ENCODE measurements at regions not wholly inside any gene's neighbourhood (a gene's known extent, or its start where the extent isn't known, plus 50 kb on each side); places are given as distances from the start of the nearest gene placed in this dataset.

- Histone ChIP-seq H2AFZ (no peak overlapping the region), H3K79me2 (no peaks in the 10 kb centered on the region), H3K27ac (no peak overlapping the region), H3K9me3 (ENCODE audit: low read depth) (no peaks in the 10 kb centered on the region), H3K27me3 (no peaks in the 10 kb centered on the region), H3K4me2 (no peak overlapping the region), H3K4me3 (no peak overlapping the region), H3K9me2 (replicated peaks; ENCODE audit: insufficient read depth) (no peaks in the 10 kb centered on the region), H3K36me3 (replicated peaks; ENCODE audit: insufficient read depth, low read depth) (no peaks in the 10 kb centered on the region), H3K4me1 (ENCODE audit: insufficient read depth) (no peaks in the 10 kb centered on the region), H4K20me1 (ENCODE audit: insufficient read depth, poor library complexity, severe bottlenecking) (no peaks in the 10 kb centered on the region)
- TF ChIP-seq, protein P1, sequence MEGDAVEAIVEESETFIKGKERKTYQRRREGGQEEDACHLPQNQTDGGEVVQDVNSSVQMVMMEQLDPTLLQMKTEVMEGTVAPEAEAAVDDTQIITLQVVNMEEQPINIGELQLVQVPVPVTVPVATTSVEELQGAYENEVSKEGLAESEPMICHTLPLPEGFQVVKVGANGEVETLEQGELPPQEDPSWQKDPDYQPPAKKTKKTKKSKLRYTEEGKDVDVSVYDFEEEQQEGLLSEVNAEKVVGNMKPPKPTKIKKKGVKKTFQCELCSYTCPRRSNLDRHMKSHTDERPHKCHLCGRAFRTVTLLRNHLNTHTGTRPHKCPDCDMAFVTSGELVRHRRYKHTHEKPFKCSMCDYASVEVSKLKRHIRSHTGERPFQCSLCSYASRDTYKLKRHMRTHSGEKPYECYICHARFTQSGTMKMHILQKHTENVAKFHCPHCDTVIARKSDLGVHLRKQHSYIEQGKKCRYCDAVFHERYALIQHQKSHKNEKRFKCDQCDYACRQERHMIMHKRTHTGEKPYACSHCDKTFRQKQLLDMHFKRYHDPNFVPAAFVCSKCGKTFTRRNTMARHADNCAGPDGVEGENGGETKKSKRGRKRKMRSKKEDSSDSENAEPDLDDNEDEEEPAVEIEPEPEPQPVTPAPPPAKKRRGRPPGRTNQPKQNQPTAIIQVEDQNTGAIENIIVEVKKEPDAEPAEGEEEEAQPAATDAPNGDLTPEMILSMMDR (IDR thresholded peaks at IDR 0.05; ENCODE audit: poor library complexity): no peak
- TF ChIP-seq EZH2 (IDR thresholded peaks at IDR 0.05; ENCODE audit: borderline replicate concordance): no peak
- TF ChIP-seq EZH2phosphoT487 (IDR thresholded peaks at IDR 0.05; ENCODE audit: low read depth, severe bottlenecking, unreplicated experiment): no peak
- DNase-seq (ENCODE audit: low spot score): no peak
- WGBS (ENCODE audit: low lambda C conversion rate, missing lambda C conversion rate): 53% methylated on average over 4 of the region's 4 CpGs
These were observed 374.7 kb upstream of the WWC1 start for GRCh38 chr5:167916706-167917105.

GRCh38 chr5:167918184-167918812, 373.1 kb upstream of the WWC1 start:
- 73% methylated on average over 11 of the region's 11 CpGs for WGBS (ENCODE audit: low lambda C conversion rate, missing lambda C conversion rate)
- H3K36me3 ChIP-seq (replicated peaks; ENCODE audit: insufficient read depth, low read depth): no peaks in the 10 kb centered on the region
- no peak for DNase-seq (ENCODE audit: low spot score)
- H3K9me3 ChIP-seq (ENCODE audit: low read depth): no peaks in the 10 kb centered on the region
- no peaks in the 10 kb centered on the region for H3K79me2 ChIP-seq
- no peaks in the 10 kb centered on the region for H3K9me2 ChIP-seq (replicated peaks; ENCODE audit: insufficient read depth)
- no peak overlapping the region for H2AFZ ChIP-seq
- no peaks in the 10 kb centered on the region for H3K27me3 ChIP-seq
- H3K27ac ChIP-seq: no peak overlapping the region
- H3K4me1 ChIP-seq (ENCODE audit: insufficient read depth): no peaks in the 10 kb centered on the region
- H3K4me2 ChIP-seq: no peak overlapping the region
- no peaks in the 10 kb centered on the region for H4K20me1 ChIP-seq (ENCODE audit: insufficient read depth, poor library complexity, severe bottlenecking)
- no peak overlapping the region for H3K4me3 ChIP-seq
- TF ChIP-seq, protein P1 (IDR thresholded peaks at IDR 0.05; ENCODE audit: poor library complexity): no peak
- TF ChIP-seq EZH2 (IDR thresholded peaks at IDR 0.05; ENCODE audit: borderline replicate concordance) (no peak), EZH2phosphoT487 (IDR thresholded peaks at IDR 0.05; ENCODE audit: low read depth, severe bottlenecking, unreplicated experiment) (no peak)

GRCh38 chr5:167918813-167919483, 372.5 kb upstream of the WWC1 start:
- TF ChIP-seq, protein P1 (IDR thresholded peaks at IDR 0.05; ENCODE audit: poor library complexity): no peak
- TF ChIP-seq EZH2phosphoT487 (IDR thresholded peaks at IDR 0.05; ENCODE audit: low read depth, severe bottlenecking, unreplicated experiment) (no peak), EZH2 (IDR thresholded peaks at IDR 0.05; ENCODE audit: borderline replicate concordance) (no peak)
- no peak for DNase-seq (ENCODE audit: low spot score)
- no peak overlapping the region for H3K4me3 ChIP-seq
- H3K27ac ChIP-seq: no peak overlapping the region
- no peaks in the 10 kb centered on the region for H4K20me1 ChIP-seq (ENCODE audit: insufficient read depth, poor library complexity, severe bottlenecking)
- H3K4me1 ChIP-seq (ENCODE audit: insufficient read depth): no peaks in the 10 kb centered on the region
- no peaks in the 10 kb centered on the region for H3K79me2 ChIP-seq
- no peaks in the 10 kb centered on the region for H3K27me3 ChIP-seq
- no peak overlapping the region for H2AFZ ChIP-seq
- H3K9me3 ChIP-seq (ENCODE audit: low read depth): no peaks in the 10 kb centered on the region
- WGBS (ENCODE audit: low lambda C conversion rate, missing lambda C conversion rate): 60% methylated on average over 11 of the region's 11 CpGs
- no peaks in the 10 kb centered on the region for H3K9me2 ChIP-seq (replicated peaks; ENCODE audit: insufficient read depth)
- no peaks in the 10 kb centered on the region for H3K36me3 ChIP-seq (replicated peaks; ENCODE audit: insufficient read depth, low read depth)
- no peak overlapping the region for H3K4me2 ChIP-seq

Measured in hepatocyte (in vitro differentiated cells).